ENCODE measurements at regions not wholly inside any gene's neighbourhood (a gene's known extent, or its start where the extent isn't known, plus 50 kb on each side); places are given as distances from the start of the nearest gene placed in this dataset.

- TF ChIP-seq SP1 (IDR thresholded peaks at IDR 0.05; ENCODE audit: low read depth, low read length) (no peak), BCL11A (IDR thresholded peaks at IDR 0.05; ENCODE audit: low read depth in 2 of 2, low read length in 2 of 2) (no peak)
Observed at GRCh38 chr7:81040496-81040895, 121.6 kb upstream of the SEMA3C start (continued).

- Histone ChIP-seq H2BK5ac (ENCODE audit: low read depth, low read length) (no peak overlapping the region), H3K79me1 (ENCODE audit: low read depth, low read length) (no peaks in the 10 kb centered on the region), H3K27me3 (replicated peaks in 1 of 4; ENCODE audit: control insufficient read depth in 3 of 4, extremely low read depth in 1 of 4, insufficient read depth in 3 of 4, low read length in 3 of 4) (no peaks in the 10 kb centered on the region), H3K36me3 (ENCODE audit: control insufficient read depth in 2 of 4, insufficient read depth in 4 of 4, low read length in 3 of 4) (no peaks in the 10 kb centered on the region), H4K20me1 (replicated peaks in 1 of 2; ENCODE audit: control insufficient read depth in 1 of 2, insufficient read depth in 2 of 2, low read length in 2 of 2) (no peaks in the 10 kb centered on the region), H2BK120ac (replicated peaks; ENCODE audit: low read depth, low read length) (no peak overlapping the region), H3K56ac (replicated peaks; ENCODE audit: insufficient read length, low read depth, low read length) (no peak overlapping the region), H2AFZ (ENCODE audit: low read length) (no peak overlapping the region), H3K79me2 (ENCODE audit: control insufficient read depth in 1 of 2, insufficient read depth in 2 of 2, low read length in 2 of 2) (no peaks in the 10 kb centered on the region), H3K14ac (ENCODE audit: insufficient read length) (no peak overlapping the region), H3K4ac (replicated peaks; ENCODE audit: insufficient read length, low read depth, low read length) (no peak overlapping the region), H3K4me1 (replicated peaks in 1 of 4; ENCODE audit: control insufficient read depth in 3 of 4, insufficient read depth in 4 of 4, low read length in 3 of 4) (no peaks in the 10 kb centered on the region), H4K91ac (replicated peaks; ENCODE audit: insufficient read length, low read length) (no peak overlapping the region), H4K8ac (ENCODE audit: extremely low read depth, insufficient read depth, low read length) (no peak overlapping the region), H3K23ac (ENCODE audit: insufficient read length) (no peak overlapping the region), H3K27ac (ENCODE audit: low read depth, low read length) (no peak overlapping the region), H2AK5ac (ENCODE audit: low read depth, low read length) (no peak overlapping the region), H4K5ac (ENCODE audit: insufficient read length, low read depth, low read length) (no peak overlapping the region), H3K18ac (ENCODE audit: extremely low read depth, low read length) (no peak overlapping the region), H2BK20ac (ENCODE audit: low read length) (no peak overlapping the region), H2BK15ac (ENCODE audit: low read length) (no peak overlapping the region), H2BK12ac (ENCODE audit: low read depth, low read length) (no peak overlapping the region), H3K23me2 (ENCODE audit: low read depth, low read length) (no peaks in the 10 kb centered on the region), H3K4me2 (ENCODE audit: insufficient read depth in 1 of 2, low read depth in 2 of 2, low read length in 2 of 2) (no peak overlapping the region), H3K4me3 (ENCODE audit: extremely low read depth in 1 of 4, insufficient read depth in 2 of 4, low read depth in 3 of 4, low read length in 4 of 4) (no peak overlapping the region), H3K9ac (replicated peaks in 1 of 4; ENCODE audit: extremely low read depth in 1 of 4, low read depth in 3 of 4, low read length in 3 of 4) (no peak overlapping the region), H3K9me3 (ENCODE audit: insufficient read depth in 2 of 2, low read depth in 1 of 2, low read length in 1 of 2) (no peaks in the 10 kb centered on the region)
- DNase-seq (ENCODE audit: low read depth in 1 of 2, low spot score in 2 of 2) (no peak), FAIRE-seq (no peak)
- POLR2A ChIA-PET (ENCODE audit: partially characterized antibody) = no interaction called here
- CTCF ChIA-PET (ENCODE audit: partially characterized antibody) = no interaction called here
- no peak for TF ChIP-seq RBBP5 (IDR thresholded peaks at IDR 0.05; ENCODE audit: borderline replicate concordance, low read depth, low read length)
- no peak for TF ChIP-seq BRCA1 (IDR thresholded peaks at IDR 0.05; ENCODE audit: low read depth, low read length)
- no peak for TF ChIP-seq USF2 (IDR thresholded peaks at IDR 0.05; ENCODE audit: low read length)
- no peak for TF ChIP-seq MAFK (IDR thresholded peaks at IDR 0.05; ENCODE audit: low read depth, low read length)
- no peak for TF ChIP-seq HDAC6 (IDR thresholded peaks at IDR 0.05; ENCODE audit: low read depth, low read length)
- TF ChIP-seq KDM5A (IDR thresholded peaks at IDR 0.05; ENCODE audit: low read length) = no peak
- TF ChIP-seq, protein P1, sequence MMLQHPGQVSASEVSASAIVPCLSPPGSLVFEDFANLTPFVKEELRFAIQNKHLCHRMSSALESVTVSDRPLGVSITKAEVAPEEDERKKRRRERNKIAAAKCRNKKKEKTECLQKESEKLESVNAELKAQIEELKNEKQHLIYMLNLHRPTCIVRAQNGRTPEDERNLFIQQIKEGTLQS (IDR thresholded peaks at IDR 0.05; ENCODE audit: insufficient read depth, low read depth, low read length) = no peak
- TF ChIP-seq GABPA (IDR thresholded peaks at IDR 0.05; ENCODE audit: borderline replicate concordance, insufficient read depth, low read length) = no peak
- TF ChIP-seq CBX5 (IDR thresholded peaks at IDR 0.05; ENCODE audit: low read depth, low read length) = no peak
- TF ChIP-seq NRF1 (IDR thresholded peaks at IDR 0.05; ENCODE audit: low read depth, low read length) = no peak
- no peak for TF ChIP-seq GTF2F1 (IDR thresholded peaks at IDR 0.05; ENCODE audit: borderline replicate concordance, low read depth, low read length)
- no peak for TF ChIP-seq SP1 (IDR thresholded peaks at IDR 0.05; ENCODE audit: low read depth, low read length)
Observed at GRCh38 chr7:81036871-81037270, 118.0 kb upstream of the SEMA3C start.
